ENCODE measurements at regions not wholly inside any gene's neighbourhood (a gene's known extent, or its start where the extent isn't known, plus 50 kb on each side); places are given as distances from the start of the nearest gene placed in this dataset.

DNA sequence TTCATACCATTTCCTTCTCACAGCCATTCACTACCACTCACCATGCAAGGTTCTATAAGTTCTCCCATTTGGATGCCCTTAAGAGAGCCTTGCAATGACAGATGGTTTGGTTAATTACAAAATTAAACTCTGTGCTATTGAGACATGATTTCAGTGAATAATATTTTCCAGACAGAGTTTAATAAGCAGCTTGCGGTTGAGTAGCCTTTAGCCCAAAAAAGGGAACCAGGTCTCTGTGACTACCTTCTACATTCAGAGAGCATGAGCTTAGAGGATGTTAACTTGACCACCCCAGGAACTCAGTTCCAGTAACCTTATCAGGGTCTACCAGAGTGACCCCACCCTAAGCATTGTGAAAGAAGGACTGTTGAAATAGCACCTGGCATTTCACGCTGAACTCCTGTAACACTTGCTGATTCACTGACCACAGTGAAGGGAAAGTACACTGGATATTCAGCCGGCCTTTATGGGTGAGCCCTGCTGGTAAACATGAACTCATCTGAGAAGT is 1173.1 kb upstream of the ZEB2 start:
- no peak for DNase-seq

DNA sequence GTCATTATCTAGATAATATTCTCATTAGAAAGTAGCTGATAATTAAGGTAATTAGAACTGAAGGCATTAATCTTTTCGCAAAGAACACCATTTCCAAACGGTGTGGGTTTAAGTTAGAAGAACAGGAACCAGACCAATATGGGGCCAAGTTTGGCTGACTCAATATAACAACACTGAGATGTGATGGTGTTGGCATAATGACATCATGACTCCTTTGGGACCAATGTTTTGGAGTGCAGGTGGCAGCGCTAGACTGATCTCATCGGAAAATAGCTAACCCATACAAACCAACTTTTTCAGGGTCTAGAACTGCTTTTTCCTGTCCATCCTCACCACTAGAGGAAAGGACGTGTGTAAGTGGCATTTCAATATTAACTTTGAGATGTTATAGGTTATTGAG is 1171.7 kb upstream of the ZEB2 start:
- DNase-seq, result no peak

DNA sequence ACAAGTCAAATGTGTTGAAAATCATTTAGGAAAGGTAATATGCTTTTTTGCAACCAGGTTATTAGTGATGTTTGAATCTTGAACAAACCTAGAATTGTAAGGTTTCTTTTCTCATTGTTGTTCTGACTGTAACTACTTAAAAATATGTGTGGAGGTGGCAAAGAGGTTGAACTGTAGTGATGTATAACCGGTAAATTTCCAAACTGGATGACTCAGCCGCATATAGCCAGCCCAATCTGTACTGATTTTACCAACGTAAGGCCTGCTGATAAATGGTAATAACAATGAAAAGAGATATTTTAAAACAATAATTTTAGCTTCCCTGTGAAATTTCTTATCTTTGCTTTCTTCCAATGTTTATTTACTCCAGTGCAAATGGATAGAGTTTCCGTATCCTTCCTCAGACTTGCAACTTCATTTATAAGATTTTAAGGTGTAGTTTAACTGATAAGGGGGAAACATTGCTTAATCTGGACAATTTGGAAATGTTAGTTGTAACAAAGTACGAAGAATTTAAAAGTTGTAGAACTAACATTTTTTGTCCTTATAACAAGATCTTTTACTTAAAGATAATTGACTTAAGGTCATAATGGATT is 1170.4 kb upstream of the ZEB2 start:
- no peak for DNase-seq

DNA sequence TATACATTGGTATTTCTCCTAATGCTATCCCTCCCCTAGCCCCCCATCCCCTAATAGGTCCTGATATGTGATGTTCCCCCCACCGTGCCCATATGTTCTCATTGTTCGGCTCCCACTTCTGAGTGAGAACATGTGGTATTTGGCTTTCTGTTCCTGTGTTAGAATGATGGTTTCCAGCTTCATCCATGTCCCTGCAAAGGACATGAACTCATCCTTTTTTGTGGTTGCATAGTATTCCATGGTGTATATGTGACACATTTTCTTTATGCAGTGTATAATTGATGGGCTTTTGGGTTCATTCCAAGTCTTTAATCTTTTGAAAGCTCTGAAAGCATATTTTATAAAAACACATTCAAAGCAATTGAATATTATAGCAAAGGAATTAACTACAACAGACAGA is 1169.4 kb upstream of the ZEB2 start:
- DNase-seq, result no peak

DNA sequence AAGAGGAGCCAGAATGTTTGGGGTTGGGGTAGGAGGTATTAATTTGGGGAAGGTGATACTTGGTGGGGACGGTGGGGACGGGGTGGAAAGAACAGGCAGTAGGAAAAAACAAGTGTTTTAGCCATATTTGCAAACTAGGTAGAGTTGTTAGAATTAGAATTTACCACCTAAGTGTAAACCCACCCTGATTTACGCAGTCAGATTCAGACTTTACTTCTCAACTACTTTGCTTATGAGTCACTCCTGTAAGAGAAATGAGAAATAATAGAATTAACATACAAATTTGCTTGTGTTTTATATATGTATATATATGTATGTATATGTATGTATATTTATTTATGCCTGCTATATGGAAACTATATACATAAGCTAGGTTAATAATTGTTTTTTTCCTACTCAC is 1168.2 kb upstream of the ZEB2 start:
- no peak for DNase-seq

DNA sequence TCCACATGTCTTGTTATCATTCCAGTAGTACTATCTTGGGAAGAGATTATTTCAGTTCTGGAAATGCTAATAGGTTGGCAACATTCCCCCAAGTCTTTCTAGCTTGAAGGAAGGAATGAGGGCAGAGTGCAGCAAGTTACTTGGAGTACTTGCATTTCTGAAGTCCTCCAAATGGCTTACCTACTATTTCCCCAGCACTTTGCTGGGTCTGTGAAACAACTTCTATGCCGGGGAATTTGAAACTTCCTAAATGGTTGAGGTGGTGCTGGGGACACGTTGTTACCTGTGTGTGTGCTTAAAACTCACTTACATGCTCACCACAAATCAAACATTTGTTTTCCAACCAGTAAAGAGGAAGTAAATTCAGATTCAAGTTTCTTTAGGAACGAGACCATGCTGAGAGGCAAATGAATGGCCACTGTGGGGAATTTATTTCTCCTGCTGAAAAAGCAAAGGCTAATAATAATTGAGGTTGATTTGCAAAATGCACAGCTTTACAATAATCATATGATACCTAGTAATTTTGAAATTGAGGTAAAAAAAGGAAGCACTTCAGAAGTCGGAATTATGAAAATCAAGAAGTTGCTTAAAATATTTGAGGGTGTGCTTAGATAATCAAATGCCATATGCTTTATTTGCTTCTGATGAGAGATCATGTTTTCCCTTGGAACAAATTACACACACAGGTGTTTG is 1167.7 kb upstream of the ZEB2 start:
- DNase-seq, result no peak

DNA sequence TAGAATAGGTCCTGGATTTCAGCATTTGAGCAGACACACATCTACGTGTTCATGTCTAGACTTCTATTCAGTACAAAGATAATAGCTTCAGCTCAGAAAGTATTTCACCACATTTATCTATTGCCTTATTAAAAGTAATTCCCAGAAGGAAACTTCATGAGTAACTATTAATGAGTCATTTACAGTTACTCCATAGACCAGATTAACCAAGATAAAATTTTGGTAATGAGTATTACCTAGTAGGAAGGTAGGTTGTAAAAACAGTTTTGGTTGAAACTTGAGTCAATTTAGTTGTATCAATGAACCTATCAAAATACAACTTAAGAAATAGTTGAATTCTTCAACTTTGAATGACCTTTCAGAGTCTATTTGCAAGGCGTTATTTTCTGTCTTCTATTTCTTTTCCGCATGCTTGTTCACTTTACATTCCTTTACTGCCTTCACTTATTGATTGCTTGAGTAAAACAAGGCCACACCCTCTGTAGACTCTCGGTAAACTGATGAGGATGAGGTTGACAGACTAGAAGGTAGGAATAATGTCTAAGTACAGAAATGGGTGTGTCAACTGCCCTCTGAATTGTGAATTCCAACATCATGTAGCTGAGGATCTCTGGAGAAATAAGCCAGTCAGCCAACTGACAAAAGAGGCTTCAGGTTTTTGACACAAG is 1165.6 kb upstream of the ZEB2 start:
- no peak for DNase-seq

DNA sequence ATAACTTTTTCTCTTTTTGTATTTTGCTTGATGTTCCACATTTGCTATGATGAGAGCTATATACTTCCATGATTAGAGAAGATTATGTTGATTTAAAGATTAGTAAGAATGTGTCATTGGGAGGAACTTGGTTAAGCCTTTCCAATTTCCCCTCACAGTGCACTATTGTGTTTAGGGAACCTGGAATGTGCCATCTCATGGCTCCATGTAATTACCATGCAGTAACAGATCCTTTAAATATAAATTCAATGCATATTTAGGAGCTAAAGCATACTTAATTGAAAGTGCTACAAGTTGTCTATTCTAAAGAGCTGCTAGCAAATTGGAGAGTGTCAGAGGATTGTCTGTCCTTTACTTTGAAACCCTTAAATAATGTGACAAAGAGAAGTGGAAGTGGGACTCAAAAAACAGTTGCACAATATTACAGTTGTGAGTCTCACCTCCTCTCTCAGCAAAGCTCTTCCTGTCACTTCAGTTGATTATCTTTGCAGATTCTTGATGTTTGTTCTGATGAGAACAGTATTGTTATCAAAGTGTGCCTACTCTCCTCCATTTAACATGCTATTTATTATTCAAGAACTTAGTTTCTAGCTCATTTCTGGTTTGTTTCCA is 1162.7 kb upstream of the ZEB2 start:
- DNase-seq, result no peak

DNA sequence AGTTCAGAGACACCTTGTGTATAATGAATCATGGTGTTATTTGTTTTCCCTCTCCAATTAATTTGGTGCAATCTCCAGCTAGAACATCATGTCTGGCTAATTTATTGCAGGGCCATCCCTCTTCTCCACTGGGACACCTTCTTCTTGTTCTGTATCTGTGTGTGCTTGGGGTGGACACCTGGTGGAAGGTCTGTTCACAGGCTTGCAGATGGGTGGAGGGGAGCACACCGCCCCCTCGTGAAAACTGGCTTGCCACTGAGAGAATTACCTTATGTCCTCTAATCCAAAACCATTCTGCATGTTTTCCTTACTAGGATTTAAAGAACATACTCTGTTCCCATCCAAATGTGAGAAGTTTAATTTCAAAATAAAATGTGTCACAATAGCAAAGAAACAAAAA is 1160.4 kb upstream of the ZEB2 start:
- DNase-seq, result no peak

DNA sequence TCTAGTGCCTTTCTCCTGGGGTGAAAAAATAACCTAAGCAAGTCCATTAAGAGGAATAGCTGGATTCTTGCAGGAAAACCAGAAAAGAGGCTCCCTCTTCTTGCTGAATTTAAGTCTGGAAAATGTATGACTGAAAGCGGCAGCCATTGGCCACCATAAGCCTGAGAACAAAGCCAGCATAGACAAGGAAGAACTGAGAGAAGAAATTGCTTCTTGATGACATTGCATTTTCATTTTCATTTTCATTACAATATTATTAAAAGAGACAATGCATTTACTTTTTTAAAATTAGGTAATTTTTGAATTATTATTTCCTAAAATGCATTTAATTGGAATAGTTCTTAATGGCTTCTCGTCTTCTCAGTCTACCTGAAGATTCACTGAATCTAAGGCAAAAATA is 1157.5 kb upstream of the ZEB2 start:
- no peak for DNase-seq

DNA sequence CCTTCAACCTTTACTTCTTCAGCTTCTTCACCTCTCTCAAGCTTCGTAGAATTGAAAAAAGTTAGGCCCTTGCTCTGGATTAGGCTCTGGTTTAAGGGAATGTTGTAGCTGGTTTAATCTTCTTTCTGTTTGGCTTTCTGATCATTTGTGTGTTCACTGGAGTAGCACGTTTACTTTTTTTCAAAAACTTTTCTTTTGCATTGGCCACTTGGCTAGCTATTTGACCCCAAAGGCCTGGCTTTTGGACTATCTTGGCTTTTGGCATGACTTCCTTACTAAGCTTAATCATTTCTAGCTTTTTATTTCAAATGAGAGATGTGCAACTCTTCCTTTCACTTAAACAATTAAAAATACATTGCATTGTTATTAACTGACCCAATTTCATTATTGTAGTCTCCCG is 1154.8 kb upstream of the ZEB2 start:
- DNase-seq, result no peak

DNA sequence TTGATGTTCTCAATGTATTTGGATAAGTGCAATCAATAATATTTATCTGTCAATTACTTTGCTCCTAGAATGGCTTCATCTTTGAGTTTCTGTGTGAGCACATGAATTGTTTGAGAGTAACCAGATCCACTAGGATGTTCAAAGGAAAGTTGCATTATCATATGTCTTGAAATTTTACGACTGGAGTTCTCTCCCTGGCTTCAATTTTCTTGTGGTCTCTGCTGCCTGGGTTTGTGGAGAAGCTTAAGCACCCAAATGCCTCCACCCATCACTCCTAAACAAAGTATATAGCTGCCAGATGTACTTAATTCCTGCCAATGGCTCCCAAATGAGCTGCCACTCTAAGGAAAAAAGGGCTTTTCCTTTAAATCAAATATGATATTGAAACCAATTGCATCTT is 1149.4 kb upstream of the ZEB2 start:
- DNase-seq, result no peak

DNA sequence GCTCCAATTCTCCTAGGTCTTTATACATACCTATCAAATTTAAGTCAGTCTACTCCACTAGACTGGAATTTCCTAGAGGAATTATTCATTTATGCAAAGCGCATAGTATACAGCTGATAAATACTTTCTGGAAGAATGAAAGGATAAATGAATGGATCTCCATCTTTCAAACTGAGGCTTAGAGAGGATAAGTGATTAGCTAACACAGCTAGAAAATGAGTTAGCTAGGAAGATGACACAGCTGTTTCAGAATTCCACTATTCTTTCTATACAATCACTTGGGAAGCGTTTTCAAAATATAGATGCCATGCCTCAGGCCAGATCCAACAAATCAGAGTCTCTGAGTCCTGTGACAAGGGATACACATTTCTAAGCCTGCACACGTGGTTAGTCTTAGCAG is 1146.6 kb upstream of the ZEB2 start:
- no peak for DNase-seq

DNA sequence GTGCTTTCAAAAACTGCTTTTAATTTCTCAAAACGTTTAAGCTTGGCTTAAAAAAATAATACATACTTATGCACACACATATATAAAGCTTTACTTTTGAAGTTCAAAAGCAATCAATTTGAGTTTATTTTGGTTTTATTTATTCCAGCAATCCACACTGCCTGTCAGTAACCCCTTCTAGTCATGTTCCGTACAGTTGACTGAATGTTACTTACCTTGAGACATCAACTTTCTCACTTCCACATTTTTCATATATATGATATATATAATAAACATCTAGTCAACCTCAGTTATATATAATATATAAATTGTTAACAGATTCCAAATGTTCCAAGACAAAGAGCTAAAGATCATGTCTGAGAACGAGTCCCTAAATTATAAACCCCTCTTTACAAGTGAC is 1137.3 kb upstream of the ZEB2 start:
- no peak for DNase-seq

DNA sequence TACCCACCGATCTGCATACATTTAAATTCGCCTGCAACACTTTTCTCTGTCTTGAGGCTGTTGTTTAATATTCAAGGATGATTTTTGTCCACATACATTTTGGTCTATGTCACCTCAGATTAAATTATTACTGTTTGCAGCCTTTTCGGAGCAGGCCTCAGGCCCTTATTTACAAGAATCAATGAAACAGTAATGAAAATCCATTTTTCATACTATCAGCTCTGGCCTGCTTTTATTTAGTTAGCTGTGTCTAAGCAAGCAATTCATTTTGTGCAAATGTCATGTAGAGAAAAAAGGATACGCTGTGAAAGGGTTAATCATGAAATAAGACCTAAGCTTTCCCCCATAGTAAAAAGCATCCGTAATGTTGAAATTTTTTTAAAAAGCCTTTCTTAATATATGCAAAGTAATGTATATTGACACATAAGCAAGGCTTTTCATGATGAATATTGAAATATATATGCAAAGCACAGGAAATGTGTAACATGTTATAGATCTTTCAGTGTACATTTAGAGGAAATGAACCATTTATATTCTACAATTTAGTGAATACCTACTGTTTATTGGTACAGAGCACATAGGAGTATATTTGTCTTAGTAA is 1135.3 kb upstream of the ZEB2 start:
- no peak for DNase-seq

DNA sequence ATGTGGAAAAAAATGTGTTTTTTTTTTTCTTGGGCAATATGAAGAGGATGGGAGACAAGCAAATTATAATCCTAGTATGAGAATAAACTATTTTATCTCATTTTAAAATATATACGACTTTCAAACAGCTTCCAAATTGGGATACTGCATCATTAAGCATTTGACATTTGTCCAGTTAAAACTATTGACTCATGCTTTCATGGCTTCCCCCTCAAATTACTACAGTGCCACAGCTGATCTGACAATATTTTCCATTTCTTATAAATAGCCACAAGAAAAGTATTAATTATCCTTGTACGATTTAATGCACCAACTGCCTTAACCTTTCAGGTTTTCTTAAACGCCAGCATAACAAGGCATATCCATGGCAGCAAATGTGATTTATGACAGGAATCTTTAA is 1134.8 kb upstream of the ZEB2 start:
- no peak for DNase-seq

DNA sequence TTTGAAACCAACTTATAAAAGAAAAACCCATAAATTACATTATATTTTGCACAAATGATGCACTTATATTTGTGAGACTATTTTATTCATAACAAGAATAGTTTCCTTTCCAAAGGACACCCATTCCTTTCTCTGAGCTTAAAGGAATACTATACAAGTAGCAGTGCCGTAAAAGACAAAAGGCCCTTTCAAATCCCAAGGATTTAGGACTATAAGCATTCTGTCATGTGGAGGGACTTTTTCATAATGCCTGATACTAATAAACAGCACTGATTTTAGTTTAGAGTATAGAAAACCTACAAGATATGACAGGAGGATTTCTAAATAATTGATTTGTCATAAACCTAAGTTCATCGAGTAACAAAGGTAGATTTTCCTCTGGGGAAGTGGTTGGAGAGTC is 1134.2 kb upstream of the ZEB2 start:
- DNase-seq, result no peak

DNA sequence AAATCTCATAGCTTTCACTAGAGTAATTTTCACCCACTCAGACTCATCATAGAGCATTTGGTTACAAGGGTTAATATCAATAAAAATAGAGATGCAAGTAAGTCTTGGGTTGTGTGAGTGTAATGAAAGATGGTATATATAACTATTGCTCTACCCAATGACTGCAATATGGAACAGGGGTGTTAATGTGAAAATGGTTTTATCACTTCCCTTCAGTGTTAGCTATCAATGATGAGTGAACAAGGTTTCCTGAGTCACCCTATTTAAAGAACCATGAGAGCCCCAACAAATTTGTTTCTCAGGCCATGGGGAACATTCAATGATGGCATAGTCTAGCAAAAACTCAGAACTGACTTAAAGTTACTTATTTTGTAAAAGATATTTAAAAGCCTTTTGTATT is 1133.6 kb upstream of the ZEB2 start:
- DNase-seq, result no peak

DNA sequence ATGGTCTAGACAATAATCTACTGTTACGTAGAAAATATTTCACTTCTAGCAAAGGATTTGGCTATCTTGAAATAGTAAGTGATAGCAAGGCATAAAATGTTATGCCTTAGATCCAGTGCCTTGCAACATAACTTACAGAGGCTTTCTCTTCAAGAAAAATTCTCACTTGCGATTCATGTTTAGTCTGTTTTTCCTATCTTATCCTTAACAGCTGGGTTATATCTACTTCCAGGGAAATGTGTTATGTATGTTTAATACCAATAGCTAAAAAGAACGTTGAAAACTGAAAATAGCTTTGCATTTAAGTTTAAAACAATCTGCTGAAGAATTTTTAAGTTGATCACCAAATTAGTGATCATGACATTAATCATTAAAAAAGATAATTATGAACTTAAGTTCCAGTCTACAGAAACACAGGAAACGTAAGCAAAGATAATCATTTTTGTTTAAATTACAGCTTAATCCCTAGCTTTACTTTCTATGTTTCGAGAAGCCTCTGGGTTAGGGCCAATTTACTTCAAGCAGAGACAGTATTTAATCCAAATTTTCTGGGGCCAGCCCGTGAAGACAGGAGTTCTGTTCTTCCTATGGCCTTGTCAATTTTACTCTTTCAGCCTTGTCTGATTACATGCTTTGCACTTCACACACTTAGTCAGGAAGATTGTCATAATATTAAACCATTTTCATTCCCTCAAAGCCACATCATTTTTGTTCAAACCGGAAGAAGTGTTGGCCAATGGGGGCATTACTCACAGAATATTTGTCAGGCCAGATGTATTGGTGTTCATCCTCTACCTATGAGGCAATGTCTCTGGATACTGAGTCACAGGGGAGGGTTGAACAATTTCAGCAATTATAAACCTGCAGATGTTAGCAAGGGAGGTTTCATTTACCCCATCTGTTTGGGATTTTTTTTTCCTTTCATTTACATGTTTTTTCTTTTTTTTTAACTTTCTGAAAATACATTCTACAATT is 1132.9 kb upstream of the ZEB2 start:
- DNase-seq, result no peak

DNA sequence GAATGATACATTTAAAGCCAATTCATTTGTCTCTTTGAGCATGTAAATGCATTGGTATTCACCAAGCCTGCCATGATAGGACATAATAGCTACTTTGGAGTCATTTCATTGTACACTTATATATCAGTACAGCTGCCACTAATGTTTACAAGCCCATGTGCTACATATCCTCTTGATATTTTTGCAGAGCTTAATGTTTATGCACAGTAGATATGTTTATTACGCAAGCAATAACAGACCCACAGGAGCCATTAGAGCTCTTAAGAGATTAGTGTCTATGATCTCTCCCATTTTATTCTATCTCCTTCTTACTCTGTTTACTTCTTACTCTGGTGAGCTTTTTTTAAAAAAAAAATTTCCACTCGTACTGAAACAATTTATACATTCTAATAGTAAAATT is 1132.1 kb upstream of the ZEB2 start:
- DNase-seq, result no peak

DNA sequence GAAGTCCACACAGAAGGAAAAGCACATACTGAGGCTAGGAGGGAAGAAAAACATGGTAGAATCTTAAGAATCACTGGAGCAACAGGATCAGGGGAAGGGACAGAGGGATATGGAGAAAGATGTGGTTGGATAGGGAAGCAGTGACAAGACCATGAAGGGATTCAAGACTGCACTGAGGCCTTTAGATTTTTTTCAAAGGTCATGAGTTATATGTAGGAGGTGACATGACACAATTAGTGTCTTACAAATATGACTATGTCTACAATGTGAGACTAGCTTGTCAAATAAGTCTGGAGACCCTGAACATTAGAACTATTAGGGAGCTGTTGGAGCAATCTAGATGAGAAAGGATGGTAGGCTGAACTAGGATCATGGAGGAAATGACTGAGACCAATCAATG is 1130.3 kb upstream of the ZEB2 start:
- no peak for DNase-seq

DNA sequence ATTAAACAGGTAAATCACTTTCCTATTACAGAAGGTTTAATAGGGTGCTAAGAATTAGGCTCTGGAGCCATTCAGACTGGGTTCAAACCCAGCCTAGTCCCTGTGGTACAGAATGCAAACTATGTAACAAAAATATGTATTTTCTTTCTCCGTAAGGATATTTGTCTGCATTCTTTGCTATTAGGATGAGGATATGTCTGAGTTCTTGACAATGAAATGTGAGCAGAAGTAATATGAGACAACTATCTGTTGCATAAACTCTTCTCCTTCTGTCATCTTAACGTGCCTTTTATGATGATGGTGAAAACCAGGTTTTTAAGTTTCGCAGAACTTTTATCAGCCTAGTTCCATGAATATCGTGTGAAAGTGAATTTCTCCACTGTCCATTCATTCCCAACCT is 1129.1 kb upstream of the ZEB2 start:
- DNase-seq, result no peak
